ENCODE measurements at regions not wholly inside any gene's neighbourhood (a gene's known extent, or its start where the extent isn't known, plus 50 kb on each side); places are given as distances from the start of the nearest gene placed in this dataset.
A peak's percentile ranks its signal among the peaks of the same experiment; 100 is the strongest.
"Not testable (repeated sequence)": the region's sequence is repeated elsewhere in the genome, so short reads cannot be mapped to it uniquely, and the experiment has no call there.

DNA sequence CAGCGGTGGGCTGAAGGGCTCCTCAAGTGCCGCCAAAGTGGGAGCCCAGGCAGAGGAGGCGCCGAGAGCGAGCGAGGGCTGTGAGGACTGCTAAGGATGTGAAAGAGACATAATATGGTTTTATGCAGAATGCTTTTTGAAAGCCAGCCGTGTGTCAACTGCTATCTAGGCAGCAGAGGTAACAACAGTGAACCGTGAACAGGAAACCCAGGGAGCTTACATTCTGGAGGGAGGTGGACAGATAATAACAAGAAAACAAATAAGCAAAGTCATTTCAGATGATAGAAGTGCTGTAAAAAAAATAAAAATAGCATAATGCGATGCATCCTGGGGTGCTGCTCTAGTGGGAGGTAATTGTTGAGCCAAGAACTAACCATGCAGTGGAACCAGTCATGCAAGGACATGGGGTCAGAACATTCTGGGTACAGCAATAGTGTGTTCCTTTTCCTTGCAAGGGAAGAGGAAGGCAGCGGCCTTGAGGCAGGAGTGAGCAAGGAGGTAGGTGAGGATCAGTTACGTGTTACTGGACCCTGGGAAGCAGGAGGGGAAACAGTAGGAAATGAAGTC is 134.4 kb upstream of the TMEM170B start:
- no peak for DNase-seq

GRCh38 chr6:11402581-11402980 is 135.0 kb upstream of the TMEM170B start:
- DNase-seq, result not testable (repeated sequence)

GRCh38 chr6:11401954-11402353 is 135.6 kb upstream of the TMEM170B start:
- DNase-seq, result not testable (repeated sequence)

DNA sequence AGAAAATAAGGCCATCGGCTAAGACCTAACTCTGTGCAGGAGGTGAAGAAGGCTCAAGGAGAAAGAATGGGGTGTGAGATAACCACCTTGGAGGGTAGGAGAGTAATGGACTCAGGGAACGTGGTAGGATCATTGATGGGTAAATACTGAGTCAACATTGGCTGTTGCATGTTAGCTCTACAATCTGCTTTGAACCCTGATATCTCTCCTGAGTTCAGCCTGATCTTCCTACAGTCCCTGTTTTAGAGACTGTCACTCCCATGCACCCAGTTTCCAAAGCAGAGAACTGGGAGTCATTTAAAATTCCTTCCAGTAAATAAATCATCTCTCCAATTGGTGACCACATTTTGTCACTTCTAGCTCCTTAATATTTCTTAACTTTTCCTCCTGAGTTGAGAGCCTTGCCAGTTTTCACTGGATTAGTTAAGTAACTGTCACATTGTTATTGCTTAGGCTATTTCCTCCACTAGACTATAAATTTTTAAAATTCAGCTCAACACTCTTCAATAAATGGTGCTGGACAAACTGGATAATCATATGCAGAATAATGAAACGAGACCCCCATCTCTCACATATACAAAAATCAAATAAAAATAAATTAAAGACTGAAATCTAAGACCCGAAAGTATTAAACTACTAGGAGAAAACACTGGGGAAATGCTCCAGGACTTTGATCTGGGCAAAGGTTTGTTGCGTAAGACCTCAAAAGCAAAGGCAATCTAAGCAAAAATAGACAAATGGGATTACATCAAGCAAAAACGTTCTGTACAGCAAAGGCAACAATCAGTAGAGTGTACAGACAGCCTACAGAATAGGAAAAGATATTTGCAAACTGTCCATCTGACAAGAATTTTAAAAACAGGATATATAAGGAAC is 138.9 kb upstream of the TMEM170B start:
- no peak for DNase-seq

GRCh38 chr6:11397622-11398450 is 139.7 kb upstream of the TMEM170B start:
- DNase-seq, result no peak

- DNase-seq, result no peak
Observed at GRCh38 chr6:11396860-11397259, 140.7 kb upstream of the TMEM170B start.

- no peak for DNase-seq
Observed at GRCh38 chr6:11393713-11394627, 143.6 kb upstream of the TMEM170B start.

DNA sequence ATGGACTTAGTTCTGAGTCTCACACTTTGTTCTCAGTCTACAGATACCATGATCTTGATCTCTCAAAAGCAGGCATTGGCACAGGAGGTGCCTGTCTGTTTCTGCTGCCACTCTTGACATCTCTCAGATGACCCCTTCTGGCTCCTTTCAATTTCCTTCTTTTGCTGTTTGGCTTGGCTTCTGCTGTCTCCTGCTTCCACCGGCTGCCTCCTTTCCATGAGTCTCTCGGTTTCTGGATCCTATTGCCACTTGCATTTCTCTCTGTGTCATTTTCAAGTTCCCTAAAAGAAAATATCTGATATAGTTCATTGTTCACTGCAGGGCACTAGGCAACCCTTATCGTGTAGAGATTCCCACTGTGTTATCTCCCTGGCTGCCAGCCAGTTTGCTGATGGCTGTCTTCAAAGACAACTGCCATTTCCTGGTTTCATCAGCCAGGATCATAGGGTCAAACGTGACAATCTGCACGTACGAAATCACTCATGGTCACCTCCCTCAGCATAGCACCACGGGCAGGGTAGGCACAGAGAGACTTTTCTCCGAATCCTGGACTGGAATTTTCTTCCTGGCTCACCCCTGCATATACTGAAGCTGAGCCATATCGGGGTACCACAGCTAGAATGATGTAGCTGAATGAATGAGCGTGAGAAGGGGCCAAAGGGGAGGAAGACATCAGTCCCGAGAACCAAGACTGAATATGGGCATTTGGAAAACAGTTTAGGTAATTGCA is 144.6 kb upstream of the TMEM170B start:
- DNase-seq, result no peak

DNA sequence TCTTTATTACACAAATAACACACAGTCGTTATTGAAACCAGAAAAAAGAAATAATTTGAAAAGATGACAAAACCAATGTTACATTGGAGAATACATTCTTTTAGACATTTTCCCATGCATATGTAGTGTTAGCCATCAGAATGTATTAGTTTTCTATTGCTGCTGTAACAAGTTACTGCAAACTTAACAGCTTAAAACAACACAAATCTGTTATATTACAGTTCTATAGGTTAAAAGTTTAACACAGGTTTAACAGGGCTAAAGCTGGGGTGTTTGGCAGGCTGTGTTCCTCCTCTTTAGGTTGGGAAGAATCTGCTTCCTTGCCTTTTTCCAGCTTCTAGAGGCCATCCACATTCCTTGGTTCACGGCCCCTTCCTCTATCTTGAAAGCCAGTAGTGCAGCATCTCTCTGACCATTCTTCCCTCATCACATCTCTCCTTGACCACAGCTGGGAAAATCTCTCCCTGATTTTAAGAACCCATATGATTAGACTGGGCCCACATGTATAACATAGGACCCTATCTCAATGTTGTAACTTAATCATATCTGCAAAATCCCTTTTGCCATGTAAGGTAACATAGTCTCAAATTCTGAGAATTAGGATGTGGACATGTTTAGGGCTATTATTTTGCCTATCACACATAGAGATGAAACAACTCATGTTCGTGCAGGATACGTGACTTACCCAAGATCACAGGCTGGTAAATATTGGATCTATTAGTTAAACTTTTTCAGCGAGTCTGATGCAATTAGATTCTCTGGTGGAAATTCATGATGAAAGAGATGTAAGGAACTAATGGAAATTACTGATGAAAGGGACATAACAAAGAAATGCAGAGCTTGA is 145.4 kb upstream of the TMEM170B start:
- no peak for DNase-seq

- DNase-seq, result no peak
Observed at GRCh38 chr6:11389977-11390376, 147.6 kb upstream of the TMEM170B start.

DNA sequence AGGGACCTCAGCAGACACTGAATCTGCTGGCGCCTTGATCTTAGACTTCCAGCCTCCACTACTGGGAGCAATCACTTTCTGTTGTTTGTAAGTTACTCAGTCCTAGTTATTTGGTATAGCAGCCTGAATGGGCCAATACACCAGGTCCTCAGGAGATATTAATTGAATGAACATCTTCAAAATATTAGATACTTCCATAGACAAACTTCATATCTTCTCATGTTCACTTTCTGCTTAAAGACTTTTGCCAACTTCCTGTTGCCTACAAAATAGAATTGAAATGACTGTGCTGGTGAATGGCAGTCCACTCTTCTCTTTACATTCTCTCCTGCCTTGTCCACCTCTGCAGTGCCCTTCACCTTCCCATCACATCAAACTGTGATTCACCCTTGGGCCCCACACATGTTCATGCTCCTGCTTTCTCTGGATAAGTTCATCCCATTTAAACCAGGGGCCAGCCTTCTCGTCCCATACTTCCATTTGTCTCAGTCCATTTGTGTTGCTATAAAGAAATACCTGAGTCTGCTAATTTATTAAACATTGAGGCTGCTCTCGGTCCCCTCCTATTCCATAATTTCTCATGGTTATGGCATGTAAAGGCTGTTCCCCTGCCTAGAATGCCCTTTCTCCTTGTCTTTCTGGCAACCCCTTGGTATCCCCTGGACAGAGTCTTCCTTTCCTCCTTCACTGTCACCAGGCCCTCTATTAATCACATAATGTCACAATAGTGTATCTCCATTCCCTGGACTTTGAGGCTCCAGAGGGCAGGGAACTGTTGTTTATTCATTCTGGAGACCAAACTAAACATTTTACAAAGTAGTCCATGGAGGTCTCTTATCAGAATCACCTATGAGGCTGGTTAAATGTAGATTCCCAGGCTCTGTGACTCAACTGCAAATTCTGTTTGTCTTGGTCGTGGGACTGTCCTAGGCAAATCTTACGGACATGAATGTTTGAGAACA is 148.3 kb upstream of the TMEM170B start:
- DNase-seq, result no peak

- no peak for DNase-seq
Observed at GRCh38 chr6:11387707-11388430, 149.7 kb upstream of the TMEM170B start.

GRCh38 chr6:11386726-11387125 is 150.8 kb upstream of the TMEM170B start:
- no peak for DNase-seq

DNA sequence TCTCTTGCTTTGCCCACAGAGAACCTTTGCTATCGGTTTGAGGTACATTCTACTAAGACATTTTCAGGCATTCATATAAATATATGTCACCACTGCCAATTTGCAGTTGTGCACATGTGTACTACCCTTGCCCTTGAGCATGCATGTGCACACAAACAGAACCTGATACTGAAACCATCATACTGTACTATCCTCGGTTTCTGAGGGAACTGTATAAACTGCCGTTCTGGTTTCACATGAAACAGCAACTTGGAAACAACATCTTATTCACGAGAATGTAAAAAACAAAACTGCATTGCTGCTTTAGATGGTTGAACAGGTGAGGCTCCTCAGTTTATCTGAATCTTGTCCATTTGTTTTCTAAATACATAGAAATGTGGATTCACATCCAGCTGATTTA is 151.2 kb upstream of the TMEM170B start:
- DNase-seq, result no peak

DNA sequence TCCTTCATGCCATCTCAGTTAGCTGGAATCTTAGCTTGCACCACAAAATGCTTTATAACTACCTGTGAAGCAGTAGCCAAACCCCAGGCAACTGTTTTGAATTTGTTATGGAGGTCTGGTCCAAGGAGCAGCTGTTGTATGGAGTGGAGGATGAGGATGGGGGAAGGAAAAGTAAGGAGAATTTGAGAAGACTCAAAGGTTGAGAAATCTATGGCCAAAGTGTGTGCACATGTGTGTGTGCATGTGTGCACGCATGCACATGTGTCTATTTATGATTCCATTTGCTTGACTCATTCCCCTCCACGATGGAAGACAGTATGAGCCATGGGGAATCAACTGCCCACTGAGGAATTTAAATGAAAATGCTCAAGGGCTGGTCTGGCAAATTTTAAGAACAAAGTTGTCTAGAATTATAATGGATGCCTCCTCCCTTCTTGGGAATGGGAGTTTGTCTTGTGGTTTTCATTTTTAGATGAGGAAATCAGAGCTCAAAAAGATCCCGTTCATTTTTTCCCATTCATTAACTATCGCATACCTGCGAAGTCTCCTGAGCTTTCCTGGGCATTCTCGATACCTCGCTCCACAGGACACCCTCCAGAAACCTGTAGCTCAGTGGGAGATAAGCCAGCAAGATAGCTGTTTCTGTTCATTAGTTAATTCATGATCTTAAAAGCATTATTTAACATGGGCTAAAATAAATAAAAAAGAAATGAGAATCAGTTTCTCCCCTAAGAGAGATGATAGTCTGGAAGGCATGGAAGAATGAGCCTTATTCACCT is 152.3 kb upstream of the NEDD9 start:
- no peak for DNase-seq

DNA sequence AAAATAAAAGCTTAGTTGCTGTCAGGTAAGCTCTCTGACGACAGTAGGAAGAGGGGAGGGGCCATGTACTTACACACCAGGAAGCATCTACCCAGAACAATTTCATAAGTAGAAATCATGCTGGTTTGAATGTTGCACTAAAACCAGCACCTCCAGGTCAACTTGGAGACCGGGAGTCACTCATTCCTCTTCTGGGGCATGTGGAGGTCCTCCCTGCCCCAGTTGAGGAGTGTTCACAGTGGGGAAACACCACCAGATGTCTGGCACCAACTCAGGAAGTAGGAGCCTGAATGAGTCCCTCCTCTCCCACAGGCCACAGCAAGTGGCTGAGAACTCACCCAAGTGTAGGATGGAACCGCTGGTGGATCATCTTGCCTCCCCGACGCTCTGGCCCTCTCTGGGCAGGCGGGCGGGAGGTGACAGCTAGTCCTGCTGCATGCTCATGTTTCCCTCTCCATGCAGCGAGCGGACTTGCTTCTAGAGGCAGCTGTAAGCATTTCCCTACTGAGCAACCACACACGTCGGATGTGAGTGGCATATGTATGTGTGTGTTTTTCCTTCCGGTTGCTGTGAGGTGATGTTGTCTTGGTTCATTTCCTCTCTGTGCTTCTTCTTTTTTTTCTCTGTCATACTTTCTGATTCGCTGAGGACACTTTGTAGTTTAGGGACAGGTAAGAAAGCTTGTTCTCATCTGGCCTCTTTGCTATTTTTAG is 149.5 kb upstream of the NEDD9 start:
- DNase-seq, result peak; percentile 81 to 87
